ENCODE measurements at regions not wholly inside any gene's neighbourhood (a gene's known extent, or its start where the extent isn't known, plus 50 kb on each side); places are given as distances from the start of the nearest gene placed in this dataset.

DNA sequence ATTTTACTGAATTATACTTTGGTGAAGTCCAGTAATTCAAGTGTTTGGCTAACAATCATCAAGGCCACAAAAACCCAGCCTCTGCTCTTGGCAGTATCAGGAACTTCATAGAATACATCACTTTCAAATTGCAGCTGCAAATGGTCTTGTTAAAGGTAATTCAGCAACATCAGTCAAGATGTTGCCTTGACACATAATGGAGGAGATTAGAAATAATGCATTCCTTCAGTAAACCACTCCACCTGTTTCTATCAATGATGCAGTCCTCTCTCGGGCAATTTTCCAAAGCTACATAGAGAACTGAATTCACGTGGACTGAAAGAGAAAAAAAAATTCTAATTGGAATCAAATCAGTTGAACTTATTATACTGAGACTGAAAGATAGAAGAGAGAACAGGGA lies 279.3 kb downstream of the VGLL3 start:
- no peak for DNase-seq

DNA sequence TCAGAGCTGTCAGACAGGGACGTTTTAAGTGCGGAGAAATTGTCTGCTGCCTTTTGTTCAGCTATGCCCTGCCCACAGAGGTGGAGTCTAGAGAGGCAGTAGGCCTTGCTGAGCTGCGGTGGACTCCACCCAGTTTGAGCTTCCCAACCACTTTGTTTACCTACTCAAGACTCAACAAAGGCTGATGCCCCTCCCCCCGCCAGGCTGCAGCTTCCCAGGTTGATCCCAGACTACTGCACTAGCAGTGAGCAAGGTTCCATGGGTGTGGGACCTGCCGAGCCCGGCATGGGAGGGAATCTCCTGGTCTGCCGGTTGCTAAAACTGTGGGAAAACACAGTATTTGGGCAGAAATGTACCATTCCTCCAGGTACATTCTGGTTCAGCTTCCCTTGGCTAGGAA lies 282.1 kb downstream of the VGLL3 start:
- DNase-seq, result no peak

DNA sequence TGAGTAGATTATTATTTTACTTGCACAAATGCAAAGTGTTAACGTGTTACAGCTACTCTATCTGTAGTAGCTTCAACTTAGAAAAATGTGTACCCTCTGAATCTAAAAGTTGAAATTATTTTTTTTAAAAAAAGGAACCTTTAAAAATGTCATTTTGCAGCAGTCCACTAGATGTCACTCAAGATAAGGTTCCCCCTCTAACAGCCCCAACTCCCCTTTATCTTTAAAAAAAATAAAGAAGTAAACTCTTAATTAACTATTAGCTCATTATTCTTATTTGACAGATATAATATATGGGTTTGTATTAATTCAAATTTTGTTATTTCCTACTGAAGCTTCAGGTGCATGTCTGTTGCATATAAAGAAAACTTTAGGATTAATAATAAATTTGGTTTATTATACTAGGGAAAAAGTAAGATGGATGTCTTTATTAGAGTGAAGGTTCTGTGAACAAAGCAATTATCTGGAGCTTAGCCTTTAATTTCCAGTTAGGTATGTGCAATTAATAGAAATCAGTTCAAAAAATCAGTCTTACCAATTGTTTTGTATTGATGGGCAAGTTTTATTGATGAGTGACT lies 288.5 kb downstream of the VGLL3 start:
- no peak for DNase-seq

DNA sequence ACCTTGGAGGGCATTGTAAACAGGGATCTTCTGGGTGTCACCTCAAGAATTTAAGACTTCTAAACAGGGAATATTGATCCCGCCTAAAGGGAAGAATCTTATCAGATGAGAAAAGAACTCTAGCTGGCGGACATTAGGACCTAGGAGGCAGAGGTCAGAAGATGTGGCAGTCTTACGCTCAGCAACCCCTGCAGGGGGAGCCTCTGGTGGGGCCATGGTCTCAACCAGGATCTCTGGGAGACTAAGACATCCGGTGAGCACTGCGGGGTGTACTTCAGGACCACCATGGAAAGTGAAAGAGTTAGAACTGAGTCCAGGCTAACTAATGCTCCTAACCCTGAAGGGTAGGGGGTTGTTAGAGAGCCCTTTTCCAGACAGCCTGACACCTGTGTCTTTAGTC lies 295.2 kb downstream of the VGLL3 start:
- DNase-seq, result peak in 1 of 2 experiments; percentile 33

DNA sequence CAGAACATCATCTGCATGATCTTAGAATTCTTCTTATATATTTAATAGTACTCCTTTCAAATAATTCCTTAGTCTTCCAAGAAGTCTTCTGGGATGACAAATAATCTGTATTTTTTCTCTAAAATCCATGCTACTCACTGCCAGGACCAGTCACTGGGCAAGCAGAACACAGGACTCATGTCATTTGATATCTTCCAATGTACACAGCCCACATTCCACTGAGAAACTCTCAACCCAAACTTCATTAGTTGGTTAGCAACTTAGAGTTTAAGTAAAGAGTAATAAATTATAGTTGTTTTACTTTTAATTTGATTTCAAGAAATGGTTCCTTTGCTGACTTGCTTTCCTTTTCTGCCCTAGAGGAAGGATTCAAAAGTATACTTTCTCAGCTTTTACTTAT lies 317.0 kb downstream of the VGLL3 start:
- DNase-seq, result no peak

DNA sequence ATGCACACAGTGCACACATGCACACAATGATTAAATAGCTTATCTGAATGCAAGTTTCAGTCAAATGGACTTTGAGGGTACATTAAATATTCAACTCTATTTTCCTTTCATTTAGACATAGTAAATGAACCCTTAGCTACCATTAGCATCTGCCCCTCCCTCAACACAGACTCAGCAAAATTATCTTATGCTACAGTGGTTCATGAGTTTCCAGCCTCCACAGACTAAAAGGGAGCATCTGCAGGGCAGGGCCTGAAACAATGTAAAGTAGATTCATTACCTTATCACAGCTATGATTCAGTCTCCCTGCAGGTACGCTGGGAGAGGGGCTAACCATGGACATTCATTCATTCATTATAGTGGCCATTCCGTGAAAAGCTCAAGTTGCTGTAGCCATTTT lies 329.1 kb downstream of the VGLL3 start:
- DNase-seq, result no peak

DNA sequence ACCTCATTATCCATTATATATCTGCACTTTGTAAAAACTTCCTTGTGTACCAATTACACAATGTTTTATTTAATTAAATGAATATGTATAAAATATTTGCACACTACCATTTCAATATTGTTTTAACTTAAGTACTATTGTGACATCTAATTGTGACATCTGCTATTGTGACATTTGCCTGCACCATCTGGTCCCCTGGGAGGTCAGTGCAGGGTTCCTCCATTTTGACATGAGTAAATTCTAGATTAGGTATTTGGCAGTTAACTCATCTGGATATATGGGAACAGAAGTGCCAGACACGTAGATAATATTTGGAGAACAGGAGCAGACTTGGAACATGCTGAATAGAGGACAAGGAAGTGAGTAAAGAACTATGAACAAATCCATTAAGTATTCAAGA lies 332.1 kb downstream of the VGLL3 start:
- no peak for DNase-seq

DNA sequence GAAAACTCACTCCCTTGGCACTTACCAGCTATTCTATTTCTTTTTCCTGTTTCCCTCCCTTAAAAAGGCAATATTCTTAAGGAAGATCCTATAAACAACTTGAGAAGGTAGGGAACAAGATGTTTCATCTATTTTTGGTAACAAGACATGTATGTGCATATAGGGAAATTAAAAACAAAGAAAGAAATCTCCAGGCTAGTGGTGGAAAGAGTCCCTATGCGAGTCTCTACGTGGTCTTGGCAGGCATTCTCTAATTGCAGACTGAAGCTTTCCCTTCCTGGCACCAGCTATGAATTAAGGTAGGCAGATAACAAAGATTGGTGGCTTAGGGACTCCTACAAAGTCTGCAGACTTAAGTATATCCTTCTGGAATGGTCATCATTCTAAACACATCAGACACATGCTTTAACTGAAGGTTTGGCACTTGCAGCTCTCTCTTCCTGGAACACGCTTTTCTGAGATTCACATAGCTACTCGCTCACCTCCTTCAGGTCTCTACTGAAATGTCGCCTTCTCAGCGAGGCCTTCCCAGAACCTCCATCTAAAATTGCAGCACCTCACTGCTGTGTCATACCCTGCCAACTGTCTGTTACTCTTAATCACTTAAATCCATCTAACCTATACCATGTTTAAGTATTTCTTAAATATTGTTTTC lies 336.0 kb downstream of the VGLL3 start:
- no peak for DNase-seq

DNA sequence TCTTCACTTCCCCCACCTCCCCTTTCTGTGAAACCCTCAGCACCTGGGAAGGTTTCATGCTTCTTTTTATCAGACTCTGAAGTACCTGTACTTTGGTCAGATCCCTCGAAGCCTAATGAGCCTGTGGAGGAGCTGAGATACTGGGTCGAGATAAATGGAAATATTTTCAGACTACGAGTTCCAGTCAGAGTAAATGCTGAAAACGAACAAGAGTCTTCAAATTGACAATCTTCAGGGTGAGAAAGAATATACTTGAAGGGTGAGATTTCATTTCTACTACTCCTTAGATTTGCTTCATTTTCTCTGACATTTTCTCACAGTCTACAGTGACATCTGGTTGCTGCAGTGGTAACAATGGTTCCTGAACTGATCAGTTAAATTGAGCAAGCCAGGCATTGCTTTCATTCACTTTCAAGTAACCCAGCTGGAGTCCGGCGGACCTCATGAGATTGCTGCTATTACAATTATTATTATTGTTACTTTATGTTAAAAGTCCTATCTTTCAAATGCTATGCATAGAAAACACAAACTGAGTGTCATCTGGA lies 337.2 kb downstream of the VGLL3 start:
- no peak for DNase-seq

DNA sequence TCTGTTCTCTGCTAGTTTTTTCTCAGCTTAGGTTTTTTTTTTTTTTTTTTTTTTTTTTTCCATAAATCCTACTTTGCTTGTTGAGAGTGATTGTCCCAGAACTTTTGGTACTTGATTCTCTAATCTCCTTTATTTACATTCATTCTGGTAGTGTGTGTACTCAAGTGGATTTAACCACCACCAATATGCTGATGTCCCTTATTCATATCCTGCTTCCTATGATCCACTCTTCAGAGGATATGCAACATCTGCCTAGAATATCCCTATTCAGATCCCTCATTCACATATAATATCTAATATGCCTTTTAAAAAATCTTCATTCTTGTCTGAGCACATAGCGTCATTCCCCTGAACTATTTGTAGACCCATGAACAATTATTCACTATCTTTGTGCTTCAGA lies 342.9 kb downstream of the VGLL3 start:
- DNase-seq, result no peak

DNA sequence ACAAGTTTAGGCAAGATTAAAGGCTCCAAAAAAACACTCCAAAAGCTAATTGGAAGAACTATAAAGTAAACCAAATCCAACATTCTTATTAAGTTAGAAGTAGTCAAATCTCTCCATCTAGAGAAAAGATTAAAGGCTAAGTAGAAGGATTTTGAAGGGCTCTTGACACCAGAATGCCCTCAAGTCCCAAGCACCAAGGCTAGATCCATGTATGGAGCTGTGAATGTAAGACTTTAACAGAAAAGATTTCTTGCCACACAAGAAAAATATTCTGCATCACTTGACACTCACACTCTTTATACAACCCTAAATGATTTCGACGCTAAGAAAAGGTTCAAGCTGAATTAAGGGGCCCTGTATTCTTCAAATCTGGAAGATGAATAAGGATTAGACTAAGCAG lies 345.2 kb downstream of the VGLL3 start:
- DNase-seq, result no peak

DNA sequence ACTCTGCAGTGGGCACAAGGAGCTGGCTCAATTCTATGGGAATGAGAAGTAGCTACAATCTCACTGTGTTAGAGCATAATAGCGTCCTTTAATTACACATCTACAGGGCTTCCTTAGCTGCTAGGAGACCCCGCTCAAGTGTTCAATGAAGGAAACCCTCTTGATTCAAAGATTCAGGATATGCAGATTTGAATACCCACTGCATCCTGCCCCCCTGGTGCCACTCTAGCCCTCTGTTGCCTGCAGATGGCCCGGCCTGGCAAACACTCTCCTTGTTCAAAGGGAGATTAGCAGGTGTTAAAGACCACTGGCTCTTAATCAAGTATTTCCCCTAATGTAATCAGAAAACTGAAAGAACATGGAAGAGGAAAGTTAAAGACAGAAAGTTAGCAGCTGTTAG lies 356.6 kb downstream of the VGLL3 start:
- DNase-seq, result no peak

DNA sequence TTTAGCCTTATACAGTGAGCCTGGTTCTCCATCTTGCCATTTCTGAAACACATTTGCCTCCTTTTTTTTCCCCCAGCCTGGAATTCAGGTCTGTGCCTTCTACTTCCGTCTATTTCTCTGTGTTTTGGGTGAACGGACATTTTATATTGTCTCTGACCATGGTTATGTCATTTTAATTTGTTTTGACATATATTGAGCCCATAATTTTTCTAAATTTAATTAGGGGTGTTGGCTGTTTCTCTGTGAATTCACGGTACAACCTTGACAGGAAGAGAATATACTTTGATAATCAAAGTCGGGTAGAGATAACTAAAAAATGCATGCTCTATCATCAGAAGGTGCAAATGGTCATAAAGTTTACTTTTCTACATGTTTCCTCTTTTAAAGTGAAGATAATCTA lies 361.4 kb downstream of the VGLL3 start:
- DNase-seq, result no peak

DNA sequence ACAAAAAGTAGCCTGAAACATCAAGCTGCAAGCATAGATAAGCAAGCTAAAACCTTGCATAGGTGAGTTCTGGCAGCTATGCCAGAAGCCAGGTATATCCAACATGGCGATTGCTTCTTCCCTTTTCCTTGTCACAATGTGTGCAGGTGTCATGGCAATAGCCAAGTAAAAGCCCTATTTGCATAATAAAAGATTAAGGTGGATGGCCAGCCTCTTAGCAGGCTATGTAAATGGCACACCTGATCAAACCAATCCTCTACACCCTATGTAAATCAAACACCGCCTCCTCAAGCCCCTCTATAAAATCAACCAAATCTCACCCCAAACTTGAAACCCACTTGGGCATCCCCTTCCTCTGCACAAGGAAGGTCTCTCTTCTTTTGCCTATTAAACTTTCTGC lies 366.8 kb downstream of the VGLL3 start:
- no peak for DNase-seq

DNA sequence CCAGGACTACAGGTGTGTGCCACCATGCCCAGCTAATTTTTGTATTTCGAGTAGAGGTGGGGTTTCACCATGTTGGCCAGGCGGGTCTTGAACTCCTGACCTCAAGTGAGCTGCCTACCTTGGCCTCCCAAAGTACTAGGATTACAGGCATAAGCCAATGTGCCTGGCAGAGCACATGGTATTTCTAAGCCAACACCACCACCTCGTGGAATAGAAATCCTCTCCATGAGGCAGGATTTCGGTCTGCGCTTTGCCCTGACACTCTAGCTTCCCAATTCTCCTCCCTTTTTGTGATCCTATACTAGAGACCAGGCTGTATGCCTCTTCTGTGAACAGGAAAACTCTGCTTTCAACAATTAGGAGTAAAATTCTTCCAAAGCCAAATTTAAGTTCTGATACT lies 372.2 kb downstream of the VGLL3 start:
- no peak for DNase-seq

DNA sequence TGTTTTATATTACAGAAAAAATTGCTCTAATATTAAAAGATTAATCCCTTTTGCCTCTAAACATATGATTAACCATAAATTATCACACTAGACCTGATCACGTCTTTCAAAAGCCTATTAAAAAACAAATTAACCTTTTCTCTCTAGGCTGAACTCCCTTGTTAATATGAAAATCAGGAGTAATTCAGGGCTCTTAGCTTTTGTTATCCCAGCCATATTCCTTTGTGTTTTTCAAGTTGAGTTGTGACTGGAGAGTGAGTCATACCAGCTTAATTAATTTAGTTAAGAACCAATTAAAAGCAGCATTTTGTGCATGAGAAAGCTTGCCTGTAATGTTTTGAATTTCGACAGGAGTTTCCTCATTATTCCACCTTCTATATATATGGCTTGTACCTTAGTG lies 385.8 kb downstream of the VGLL3 start:
- DNase-seq, result no peak

DNA sequence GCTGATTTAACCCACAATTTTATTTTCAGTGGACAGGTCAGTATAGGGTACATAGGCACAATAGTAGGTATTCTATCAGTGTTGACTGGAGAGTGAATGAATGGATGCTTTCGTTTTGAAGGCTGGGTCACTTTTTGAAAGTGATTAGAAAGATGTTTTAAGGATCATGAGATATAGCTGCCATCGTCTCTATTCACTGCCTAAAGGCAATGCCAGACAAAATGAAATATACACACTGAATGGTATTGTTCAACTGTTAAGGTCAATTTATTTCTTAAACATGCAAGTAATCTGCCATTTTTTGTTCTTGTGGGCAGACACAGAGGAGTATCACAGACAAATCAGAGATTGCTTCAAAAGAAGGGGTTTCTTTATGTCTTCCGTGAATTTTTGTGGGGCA lies 395.3 kb downstream of the VGLL3 start:
- no peak for DNase-seq

DNA sequence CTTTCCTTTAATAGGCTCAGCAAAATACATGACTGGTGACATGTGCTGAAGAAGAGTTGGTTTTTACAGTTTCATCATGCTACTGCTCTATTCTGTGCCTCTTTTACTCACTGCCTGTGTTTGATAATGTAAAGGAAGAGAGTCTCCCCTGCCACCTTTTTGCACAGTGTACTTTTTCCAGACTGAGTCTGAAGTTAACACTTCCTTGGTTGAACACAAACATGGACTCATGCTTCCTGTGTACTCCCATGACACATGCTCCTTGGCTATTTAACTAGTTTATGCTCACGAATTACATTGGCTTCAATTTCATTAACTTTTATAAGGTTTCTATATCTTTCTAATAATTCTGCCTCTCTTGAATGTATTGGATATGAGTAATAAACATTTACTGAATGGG lies 396.1 kb downstream of the VGLL3 start:
- no peak for DNase-seq

DNA sequence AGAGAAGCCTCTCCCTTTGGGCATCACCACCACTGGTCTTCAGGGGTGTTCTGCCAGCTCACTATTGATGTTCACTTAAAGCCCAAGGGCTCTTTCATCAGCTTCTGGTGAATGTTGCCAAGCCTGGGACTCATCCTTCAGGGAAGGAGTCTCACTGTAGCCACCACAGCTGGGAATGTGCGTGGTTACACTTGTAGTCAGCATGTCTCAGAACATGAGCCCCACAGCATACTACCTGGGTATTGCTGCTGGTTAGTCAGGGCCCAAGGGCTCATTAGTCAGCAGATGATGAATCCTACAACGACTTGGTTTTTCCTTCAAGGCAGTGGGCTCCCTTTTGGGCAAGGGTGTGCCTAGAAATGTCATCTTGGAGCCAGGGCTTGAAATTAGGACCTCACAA lies 412.9 kb downstream of the VGLL3 start:
- DNase-seq, result no peak

DNA sequence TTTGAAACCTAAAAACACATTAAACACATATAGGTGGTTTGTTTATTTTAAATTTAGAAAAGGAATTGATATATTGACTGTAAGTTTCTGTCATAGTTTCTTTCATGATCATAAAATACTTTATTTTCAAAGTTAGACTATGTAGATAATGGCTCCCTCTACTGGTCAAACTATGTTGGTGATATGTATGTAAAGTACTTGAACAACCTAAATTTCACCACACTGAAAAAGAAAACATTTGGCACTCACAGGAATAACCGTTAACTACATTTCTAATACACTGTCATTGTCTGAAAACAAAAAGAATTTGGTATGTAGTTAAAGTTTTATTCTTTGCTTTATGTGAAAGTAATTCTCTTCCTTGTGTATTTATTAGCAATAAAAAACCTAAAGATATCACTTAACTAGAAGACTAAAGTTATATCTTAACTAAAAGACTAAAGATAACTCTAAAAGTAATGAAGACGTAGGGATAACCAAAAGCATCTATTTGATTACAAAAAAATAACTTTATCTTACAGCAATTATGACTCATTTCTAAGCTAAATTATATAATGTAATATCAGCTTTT lies 427.5 kb downstream of the VGLL3 start:
- peak in 1 of 2 experiments; percentile 7 for DNase-seq

DNA sequence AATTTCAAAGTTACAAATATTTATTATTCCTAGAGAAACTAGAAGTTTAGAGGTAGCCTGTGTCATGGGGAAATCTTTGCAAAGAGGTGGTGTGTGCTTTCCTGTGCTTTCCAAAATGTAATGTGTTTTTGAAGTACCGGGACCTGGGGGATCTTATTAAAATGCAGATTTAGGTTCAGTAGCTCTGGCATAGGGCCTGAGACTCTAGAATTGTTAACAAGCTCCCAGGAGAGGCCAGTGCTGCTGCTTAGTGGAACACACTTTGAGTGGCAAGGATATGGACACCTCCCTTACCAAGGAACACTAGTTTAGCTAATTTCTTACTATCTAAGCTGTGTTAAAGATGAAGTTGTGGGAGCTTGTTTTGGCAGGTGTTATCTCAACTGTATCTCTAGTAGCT lies 428.9 kb downstream of the VGLL3 start:
- DNase-seq, result no peak

DNA sequence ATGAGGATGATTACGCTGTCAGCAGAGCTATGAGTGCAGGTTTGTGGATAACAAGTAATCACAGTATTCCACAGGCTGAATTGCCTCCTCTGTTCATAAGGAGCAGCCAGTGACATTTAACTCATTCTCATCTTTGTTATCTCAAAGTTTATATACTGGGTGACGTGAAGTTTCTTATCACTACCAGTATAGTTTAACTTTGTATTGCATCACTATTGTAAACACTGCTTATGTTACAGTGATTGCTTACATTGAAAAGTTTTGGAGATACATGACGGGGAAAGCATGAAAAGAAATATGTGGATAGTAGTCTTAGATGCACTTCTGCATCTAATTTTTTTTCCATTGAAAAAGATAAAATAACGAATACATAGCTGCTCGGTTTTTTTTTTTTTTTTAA lies 429.7 kb downstream of the VGLL3 start:
- no peak for DNase-seq

DNA sequence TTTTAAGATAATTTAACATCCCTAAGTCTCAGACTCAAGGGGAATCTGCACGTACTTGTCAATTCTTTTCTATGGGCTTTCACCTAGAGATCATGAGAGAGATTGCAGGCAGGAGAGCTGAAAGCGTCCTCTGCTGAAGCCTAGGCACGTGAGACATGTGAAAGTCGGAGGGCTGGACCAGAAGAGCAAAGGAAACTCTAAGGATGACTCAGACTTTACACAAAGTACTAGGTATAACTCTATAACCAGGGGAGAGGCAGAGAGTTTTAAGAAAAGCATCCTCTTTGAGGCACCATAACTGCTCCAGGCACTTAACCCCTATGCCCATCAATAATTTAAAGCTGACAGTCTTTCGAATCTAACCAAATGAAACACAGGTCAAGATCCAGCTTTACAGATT lies 436.6 kb downstream of the VGLL3 start:
- no peak for DNase-seq

DNA sequence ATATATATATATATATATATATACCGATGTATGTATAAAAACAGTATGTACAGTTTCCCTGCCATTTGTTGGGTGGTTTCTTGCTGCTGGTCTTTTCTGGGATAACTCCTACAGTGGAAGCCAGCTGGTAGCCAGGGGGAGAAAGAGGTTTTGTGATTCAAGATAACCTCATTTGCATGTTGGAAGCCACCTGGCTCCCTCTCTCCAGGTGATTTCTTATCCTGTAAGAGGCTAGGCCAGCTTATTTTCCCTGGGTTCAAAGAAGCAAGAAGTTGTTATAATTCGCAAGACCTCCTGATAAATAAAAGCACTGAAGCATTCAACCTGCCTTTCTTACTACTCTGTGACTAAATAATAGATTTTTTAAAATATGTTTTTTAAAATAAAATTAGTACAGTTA lies 443.3 kb downstream of the VGLL3 start:
- no peak for DNase-seq

DNA sequence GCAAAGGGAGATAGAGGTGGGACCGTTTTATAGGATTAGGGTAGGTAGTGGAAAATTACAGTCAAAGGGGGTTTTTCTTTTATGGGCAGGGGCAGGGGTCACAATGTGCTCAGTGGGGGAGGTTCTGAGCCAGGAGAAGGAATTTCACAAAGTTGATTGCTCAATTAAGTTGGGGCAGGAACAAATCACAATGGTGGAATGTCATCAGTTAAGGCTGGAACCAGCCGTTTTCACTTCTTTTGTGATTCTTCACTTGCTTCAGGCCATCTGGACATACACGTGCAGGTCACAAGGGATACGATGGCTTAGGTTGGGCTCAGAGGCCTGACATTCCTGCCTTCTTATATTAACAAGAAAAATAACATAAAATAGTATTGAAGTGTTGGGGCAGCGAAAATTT lies 453.8 kb downstream of the VGLL3 start:
- DNase-seq, result no peak

Measured in NCI-H1930 (cell line).